NCI-H526 (cell line): ENCODE measurements at regions not wholly inside any gene's neighbourhood (a gene's known extent, or its start where the extent isn't known, plus 50 kb on each side); places are given as distances from the start of the nearest gene placed in this dataset.
"Not testable (repeated sequence)": the region's sequence is repeated elsewhere in the genome, so short reads cannot be mapped to it uniquely, and the experiment has no call there.

Experiments used
- DNase-seq, 2 experiments: peaks; one replicate each; lab custom pipeline; 2025; lab: John Stamatoyannopoulos, UW

GRCh38 chr9:97248252-97248651 lies 59.2 kb upstream of the CCDC180 start:
- peak; percentile 45 to 54 for DNase-seq

- DNase-seq, result no peak
Observed at GRCh38 chr9:97243606-97244005, 63.9 kb upstream of the CCDC180 start.

- DNase-seq, result not testable (repeated sequence)
Observed at GRCh38 chr9:97241430-97241829, 66.0 kb upstream of the CCDC180 start.

GRCh38 chr9:97237951-97238889 lies 69.2 kb upstream of the CCDC180 start:
- DNase-seq, result peak; percentile 79 to 91

- no peak for DNase-seq
Observed at GRCh38 chr9:97237311-97237786, 70.1 kb upstream of the CCDC180 start.

GRCh38 chr9:97233009-97233400 lies 74.5 kb upstream of the CCDC180 start:
- DNase-seq, result not testable (repeated sequence)

- not testable (repeated sequence) for DNase-seq
Observed at GRCh38 chr9:97232060-97233008, 75.1 kb upstream of the CCDC180 start.

GRCh38 chr9:97222393-97222792 lies 85.1 kb upstream of the CCDC180 start:
- peak in 1 of 2 experiments; percentile 14 for DNase-seq

- peak; percentile 26 to 84 for DNase-seq
Observed at GRCh38 chr9:97221478-97222355, 85.7 kb upstream of the CCDC180 start.

- peak in 1 of 2 experiments; percentile 21 for DNase-seq
Observed at GRCh38 chr9:97220894-97221477, 86.5 kb upstream of the CCDC180 start.

GRCh38 chr9:97220396-97220795 lies 87.1 kb upstream of the CCDC180 start:
- DNase-seq, result not testable (repeated sequence)

- DNase-seq, result not testable (repeated sequence)
Observed at GRCh38 chr9:97219443-97220140, 87.9 kb upstream of the CCDC180 start.

- DNase-seq, result not testable (repeated sequence)
Observed at GRCh38 chr9:97215127-97215526, 92.3 kb upstream of the CCDC180 start.

GRCh38 chr9:97214556-97214955 lies 92.9 kb upstream of the CCDC180 start:
- not testable (repeated sequence) for DNase-seq

GRCh38 chr9:97199683-97200082 lies 107.8 kb upstream of the CCDC180 start:
- DNase-seq, result not testable (repeated sequence)

GRCh38 chr9:97193767-97194166 lies 113.7 kb upstream of the CCDC180 start:
- not testable (repeated sequence) for DNase-seq

GRCh38 chr9:97188545-97188944 lies 118.9 kb upstream of the CCDC180 start:
- DNase-seq, result no peak

GRCh38 chr9:97187706-97188105 lies 119.8 kb upstream of the CCDC180 start:
- DNase-seq, result not testable (repeated sequence)

- no peak for DNase-seq
Observed at GRCh38 chr9:97186493-97186892, 121.0 kb upstream of the CCDC180 start.

- not testable (repeated sequence) for DNase-seq
Observed at GRCh38 chr9:97182532-97182931, 124.9 kb upstream of the CCDC180 start.
